PC-3 (cell line): ENCODE measurements at regions not wholly inside any gene's neighbourhood (a gene's known extent, or its start where the extent isn't known, plus 50 kb on each side); places are given as distances from the start of the nearest gene placed in this dataset.

Experiments used
- CTCF ChIP-seq: fragments of 300-600 bp; sonication (generic); conservative IDR thresholded peaks from 2 replicates; pipeline ENCODE4 v1.5.1; 2017; ENCODE audit warnings: antibody characterized with exemption, low read depth, mild to moderate bottlenecking, low read length
- EZH2phosphoT487 ChIP-seq: fragments of 300-600 bp; sonication (generic); IDR thresholded peaks from 2 replicates; pipeline ENCODE4 v1.6.1; 2018; ENCODE audit warnings: mild to moderate bottlenecking, antibody characterized with exemption, low read length, borderline replicate concordance

- no peak for TF ChIP-seq CTCF
- TF ChIP-seq EZH2phosphoT487 = no peak
Observed at GRCh38 chr14:87199381-87199780, 793.6 kb downstream of the GALC start.
